CD4-positive, alpha-beta T cell treated with Interleukin-6 at 100 ng/mL for 8 hours (primary cell): ENCODE measurements at regions not wholly inside any gene's neighbourhood (a gene's known extent, or its start where the extent isn't known, plus 50 kb on each side); places are given as distances from the start of the nearest gene placed in this dataset.

ENCODE experiments used
- DNase-seq: peaks from one replicate; pipeline ENCODE4 v3.0.0-alpha.2; 2020; ENCODE audit warnings: mixed read lengths, low spot score

DNA sequence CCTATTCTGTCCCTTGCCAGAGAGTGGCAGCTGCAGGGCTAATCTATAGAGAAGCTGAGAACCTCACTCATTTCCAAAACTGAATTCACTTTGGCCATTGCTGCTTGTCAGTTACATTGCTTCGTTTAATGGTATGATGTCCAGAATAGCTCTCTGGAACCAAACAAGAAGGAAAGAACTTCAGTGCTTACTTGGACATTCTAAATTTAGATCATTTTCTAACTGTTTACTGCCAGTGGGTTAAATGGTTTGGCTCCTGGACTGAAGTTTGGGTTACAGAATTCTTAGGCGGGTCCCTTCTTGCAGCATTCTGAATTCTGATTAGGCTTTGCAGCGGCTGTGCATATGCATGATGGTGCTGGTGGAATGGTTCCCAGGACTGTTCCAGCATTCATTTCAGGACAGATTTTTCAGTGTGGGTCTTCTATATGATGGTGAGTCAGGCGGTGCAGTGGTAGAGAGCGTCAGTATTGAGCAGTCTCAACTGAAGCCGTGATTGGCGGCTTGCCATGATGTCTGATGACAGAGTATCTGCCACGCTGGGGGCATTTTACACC lies 148.7 kb downstream of the DYRK2 start:
- DNase-seq: no peak

DNA sequence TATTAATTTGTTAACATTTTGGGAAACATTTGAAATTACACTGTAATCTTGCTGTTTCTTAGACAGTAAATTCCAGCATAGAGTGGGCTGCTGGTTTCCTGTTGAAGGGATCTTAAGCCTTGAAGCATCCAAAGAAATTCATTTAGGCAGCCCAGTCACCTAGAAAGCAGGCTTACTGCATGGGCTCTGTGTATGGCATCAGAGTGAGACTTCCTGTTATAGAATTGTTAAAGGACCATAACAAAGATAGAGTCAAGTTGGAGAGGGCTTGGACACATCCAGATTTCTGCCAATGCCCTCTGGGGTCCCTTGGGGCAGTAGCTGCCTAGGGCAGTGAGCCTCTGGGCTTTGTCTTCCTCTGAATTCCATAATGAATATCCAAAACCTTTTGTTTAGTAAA lies 149.2 kb downstream of the DYRK2 start:
- DNase-seq: no peak

GRCh38 chr12:67798768-67799167 lies 150.2 kb downstream of the DYRK2 start:
- DNase-seq: no peak

DNA sequence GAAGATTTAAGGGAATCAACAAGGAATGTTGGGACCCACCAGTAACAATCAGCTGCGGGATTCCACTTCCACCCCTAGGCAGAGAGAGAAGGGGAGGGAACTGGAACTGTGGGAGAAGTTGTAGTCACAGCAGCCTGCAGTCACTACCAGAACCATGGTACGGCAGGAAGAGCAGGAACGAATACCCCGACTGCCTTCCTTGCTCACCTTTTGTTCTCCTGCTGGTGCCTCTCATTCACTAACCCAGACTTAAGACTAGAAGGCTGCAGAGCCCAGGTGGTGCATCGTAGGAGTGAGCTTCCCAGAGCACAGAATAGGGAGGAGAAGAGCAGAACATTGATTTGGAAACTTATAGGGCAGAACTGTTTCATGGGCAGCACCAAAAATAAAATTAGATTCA lies 154.2 kb downstream of the DYRK2 start:
- DNase-seq: no peak

DNA sequence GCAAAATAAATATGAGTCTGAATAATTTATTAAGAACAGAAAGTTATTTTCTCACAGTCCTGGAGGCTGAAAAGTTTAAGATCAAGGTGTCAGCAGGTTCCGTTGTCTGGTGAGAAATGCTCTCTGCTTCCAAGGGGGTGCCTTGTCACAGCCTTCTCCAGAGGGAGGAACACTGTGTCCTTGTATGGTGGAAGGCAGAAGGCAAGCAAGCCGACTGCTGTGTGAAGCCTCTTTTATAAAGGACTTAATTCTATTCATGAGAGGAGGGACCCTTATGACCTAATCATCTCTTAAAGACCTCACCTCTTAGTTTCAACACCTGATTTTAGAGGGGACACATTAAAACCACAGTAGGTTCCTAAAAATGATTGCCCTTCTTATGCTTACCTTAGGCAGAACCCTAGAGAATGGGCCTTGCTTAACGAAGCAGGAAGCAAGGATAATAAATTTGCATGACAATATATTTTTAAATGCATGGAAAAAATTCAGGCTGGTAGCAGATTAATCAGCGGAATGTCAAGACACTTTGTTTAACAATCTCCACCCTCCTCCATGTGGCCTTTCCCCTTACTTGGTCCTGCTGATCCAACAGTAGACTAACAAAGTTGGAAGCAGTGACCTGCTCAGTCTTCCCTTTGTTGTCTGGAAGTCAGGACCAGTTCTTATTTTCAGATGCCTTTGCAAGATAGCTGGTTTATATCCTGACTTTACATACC lies 154.9 kb downstream of the DYRK2 start:
- DNase-seq: no peak

DNA sequence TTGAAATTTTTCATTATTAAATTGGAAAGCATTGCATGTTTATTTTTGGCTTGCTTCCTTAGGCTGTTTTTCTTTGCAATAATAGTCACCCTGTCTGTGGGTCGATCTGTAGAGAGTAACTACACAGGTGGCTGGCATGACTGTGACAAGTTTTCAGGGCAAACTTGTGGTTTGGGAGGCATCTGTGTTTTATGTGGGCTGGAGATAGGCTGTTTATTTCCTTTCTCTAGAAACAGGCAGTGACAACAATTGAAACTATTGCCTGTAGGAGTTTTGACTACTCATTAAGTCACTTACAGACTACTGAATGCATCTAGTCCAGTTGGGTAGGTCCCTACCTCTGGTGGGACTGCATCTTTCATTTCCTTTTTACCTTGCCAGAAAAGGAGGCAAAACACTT lies 155.6 kb downstream of the DYRK2 start:
- peak; percentile 66 for DNase-seq

DNA sequence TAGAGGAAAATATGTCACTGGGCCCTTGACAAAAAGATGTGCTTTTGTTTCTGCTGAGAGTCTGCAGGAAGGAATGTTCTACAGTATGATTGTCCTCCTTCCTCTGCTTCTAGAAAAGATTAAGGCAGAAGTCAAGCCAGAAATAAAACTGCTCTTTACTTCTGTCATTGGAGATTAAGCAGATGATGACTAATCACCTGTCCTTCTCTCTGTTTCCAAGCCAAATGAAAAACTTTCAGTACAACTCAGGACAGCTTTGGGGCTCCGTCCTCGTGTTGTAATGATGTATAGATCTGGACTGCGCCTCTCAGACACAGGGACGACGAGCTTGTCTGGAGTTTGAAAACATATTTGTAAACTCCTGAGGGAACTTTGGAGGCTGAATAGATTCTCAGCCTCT lies 159.3 kb downstream of the DYRK2 start:
- DNase-seq: no peak

GRCh38 chr12:67810166-67810565 lies 161.6 kb downstream of the DYRK2 start:
- no peak for DNase-seq

DNA sequence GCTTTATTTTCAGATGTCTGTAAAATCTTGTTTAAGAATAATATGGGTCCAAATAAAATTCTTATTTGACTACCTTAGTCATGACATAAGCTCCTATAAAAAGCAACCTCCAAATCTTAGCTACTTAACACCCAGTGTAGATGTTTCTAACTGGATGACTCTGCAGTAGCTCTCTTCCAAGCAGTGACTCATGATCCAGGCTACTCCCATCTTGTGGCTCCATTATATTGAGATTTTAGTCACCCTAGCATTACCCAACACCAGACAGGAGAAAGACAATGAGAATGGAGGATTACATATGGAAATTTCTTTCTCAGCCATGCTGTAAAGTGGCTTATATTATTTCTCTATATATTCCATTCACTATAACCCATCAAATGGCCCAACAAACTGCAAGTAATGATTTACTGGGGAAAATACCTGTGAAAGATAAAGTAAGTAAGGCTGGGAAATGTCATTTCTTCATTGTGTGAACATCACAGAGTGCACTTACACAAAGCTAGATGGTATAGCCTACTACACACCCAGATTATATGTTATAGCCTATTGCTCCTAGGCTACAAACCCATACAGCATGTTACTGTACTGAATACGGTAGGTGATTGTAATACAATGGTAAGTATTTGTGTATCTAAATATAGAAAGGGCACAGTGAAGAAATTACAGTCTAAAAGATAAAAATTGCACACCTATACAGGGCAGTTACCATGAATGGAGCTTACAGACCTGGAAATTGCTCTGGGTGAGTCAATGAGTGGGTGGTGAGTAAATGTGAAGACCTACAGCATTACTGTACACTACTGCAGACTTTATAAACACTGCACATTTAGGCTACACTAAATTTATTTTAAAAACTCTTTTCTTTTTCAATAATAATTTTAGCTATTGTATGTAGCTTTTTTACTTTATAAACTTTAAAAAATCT lies 163.2 kb downstream of the DYRK2 start:
- no peak for DNase-seq

GRCh38 chr12:67813456-67813904 lies 164.9 kb downstream of the DYRK2 start:
- no peak for DNase-seq

GRCh38 chr12:67816269-67816668 lies 167.7 kb downstream of the DYRK2 start:
- no peak for DNase-seq

GRCh38 chr12:67818459-67818903 lies 169.9 kb downstream of the DYRK2 start:
- no peak for DNase-seq

DNA sequence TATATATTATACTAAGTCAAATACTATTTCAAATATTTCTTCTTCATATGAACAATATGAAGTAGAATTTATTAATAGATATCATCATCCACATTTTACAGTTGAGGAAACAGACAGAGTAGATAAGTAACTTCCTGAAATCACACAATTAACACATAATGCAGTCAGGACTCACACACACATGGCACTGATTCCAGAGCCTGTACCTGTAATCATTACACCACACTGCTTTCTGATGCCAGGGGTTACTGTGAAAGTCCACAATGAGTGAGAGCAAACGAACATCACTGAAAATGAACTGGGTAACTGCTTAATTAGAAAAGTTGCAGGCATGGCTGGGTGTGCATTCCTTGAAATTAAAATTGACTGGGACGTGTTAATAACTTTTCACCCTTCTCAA lies 169.3 kb upstream of the IFNG-AS1 start:
- DNase-seq: no peak

DNA sequence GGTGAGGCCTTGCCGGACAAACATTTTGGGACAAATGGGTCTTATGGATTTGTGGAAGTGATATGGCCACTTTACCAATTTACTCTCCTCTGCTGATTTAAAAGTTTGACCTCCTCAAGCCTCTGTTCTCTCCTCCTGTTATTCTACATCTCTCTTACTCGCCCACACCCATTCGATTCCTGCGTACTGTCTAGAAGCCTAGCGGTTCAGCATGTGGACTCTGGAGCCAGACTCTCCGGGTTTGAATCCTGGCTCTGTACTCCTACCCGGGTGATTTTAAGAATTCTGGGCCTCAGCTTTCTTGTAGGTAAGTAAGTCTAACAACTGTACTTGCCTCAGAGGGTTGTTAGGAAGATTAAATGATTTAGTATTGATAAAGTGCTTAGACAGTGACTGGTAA lies 168.6 kb upstream of the IFNG-AS1 start:
- no peak for DNase-seq

- DNase-seq: no peak
These were observed 166.4 kb upstream of the IFNG-AS1 start for GRCh38 chr12:67822826-67823225.

- no peak for DNase-seq
These were observed 163.1 kb upstream of the IFNG-AS1 start for GRCh38 chr12:67826148-67826547.

DNA sequence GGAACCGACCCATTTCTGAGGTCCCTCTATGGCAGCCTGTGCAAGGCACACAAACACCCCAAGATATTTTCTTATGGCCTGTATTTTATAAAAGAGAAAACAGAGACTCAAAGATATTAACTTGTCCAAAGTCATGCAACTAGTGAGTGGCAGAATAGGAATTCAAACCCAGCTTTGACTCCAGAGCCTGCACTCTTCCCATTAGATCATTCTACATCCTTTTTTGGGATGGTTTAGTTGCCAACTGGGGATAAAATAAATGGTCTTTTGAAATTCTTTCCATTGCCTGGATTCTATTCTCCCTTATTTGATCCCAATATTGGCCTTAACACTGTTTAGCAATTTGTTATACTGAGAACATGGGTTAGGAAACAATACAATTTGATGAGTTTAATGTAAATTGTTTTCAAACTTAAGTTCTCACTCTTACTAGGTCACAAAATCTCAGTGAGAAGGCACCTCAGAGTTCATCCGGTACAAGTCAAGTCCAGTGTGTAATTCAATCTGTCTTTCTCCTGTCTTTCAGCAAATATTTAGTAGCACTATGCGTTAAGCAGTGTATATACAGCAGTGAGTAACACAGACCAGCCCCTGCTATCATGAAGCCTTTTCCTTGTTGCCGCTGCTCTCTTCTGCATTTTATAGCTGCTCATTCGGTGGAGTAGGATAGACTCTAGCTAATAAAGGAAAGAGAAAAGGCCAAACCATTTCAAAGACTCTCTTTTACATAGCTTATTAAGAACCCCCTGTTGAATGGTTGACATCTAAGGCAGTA lies 162.1 kb upstream of the IFNG-AS1 start:
- no peak for DNase-seq

DNA sequence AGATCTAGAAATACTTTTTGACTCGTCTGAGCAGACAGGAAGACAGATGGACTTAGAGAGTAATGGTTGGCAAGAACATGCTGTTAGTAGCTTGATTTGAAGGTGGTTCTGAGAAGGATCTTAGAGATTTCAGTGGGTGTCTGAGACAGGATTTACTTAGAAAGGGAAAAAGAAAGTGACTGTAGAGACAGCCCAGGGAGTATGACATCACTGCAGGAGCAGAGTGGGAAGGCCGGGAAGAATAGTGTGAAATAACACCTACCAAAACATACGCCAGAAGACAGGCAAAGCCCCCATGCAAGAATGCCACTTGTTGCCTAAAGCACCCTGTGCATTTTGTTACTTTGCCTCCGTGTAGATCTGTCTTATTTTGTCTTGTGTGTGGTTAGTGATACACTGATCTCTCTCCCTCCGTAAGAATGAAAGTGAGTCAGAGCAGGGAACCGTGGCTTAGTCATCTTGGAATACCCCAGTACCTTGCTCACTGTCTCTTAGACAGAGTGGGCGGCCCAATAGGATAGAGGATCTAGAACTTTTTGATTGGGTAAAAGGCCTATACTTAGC lies 161.3 kb upstream of the IFNG-AS1 start:
- DNase-seq: peak; percentile 9

DNA sequence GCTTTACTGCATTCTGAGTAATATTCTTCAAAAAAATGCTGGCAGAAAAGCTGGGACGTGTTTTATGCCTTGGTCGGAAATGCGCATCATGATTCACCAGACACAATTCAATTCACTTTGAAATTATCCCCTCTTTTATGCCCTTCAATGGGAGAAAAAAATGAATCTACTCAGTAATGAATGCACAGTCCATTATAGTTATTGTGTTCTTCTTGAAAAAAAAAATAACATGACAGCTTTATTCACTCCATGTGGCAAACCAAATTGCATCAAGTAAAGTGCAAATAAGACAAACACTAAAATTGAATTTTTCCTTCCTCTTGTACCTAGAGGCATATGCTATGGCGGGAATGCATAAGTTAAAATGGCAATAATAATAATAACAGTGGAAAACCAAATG lies 159.4 kb upstream of the IFNG-AS1 start:
- no peak for DNase-seq

DNA sequence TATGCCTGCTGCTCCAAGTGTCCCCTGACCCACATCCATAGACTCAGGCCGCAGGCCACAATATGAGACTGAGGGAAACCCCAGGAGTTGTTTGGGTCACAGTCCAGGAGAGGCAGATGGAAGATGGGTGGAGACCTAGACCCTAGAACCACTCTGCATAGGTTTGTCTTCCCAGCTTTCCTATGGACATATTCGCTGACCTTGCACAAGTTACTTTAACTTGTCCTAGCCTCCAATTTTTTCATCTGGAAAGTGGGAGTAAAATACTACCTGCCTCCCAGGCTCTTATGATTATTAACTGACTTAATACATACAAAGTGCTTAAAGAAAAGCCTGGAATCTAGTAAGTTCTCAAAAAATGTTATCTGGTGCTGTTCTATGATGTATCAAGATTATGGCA lies 157.1 kb upstream of the IFNG-AS1 start:
- no peak for DNase-seq

GRCh38 chr12:67833602-67834001 lies 155.6 kb upstream of the IFNG-AS1 start:
- no peak for DNase-seq

GRCh38 chr12:67837876-67838275 lies 151.4 kb upstream of the IFNG-AS1 start:
- no peak for DNase-seq
